ENCODE measurements at regions not wholly inside any gene's neighbourhood (a gene's known extent, or its start where the extent isn't known, plus 50 kb on each side); places are given as distances from the start of the nearest gene placed in this dataset.

GRCh38 chr5:164237486-164237885 lies 732.1 kb downstream of the MAT2B start:
- TF ChIP-seq, protein P1, sequence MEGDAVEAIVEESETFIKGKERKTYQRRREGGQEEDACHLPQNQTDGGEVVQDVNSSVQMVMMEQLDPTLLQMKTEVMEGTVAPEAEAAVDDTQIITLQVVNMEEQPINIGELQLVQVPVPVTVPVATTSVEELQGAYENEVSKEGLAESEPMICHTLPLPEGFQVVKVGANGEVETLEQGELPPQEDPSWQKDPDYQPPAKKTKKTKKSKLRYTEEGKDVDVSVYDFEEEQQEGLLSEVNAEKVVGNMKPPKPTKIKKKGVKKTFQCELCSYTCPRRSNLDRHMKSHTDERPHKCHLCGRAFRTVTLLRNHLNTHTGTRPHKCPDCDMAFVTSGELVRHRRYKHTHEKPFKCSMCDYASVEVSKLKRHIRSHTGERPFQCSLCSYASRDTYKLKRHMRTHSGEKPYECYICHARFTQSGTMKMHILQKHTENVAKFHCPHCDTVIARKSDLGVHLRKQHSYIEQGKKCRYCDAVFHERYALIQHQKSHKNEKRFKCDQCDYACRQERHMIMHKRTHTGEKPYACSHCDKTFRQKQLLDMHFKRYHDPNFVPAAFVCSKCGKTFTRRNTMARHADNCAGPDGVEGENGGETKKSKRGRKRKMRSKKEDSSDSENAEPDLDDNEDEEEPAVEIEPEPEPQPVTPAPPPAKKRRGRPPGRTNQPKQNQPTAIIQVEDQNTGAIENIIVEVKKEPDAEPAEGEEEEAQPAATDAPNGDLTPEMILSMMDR (IDR thresholded peaks at IDR 0.05) = no peak

- TF ChIP-seq, protein P1 (IDR thresholded peaks at IDR 0.05) = no peak
These were observed 748.3 kb downstream of the MAT2B start for GRCh38 chr5:164253764-164254163.

- TF ChIP-seq, protein P1 (IDR thresholded peaks at IDR 0.05) = no peak
These were observed 750.3 kb downstream of the MAT2B start for GRCh38 chr5:164255598-164256213.

GRCh38 chr5:164256351-164256750 lies 750.9 kb downstream of the MAT2B start:
- TF ChIP-seq, protein P1 (IDR thresholded peaks at IDR 0.05) = no peak

DNA sequence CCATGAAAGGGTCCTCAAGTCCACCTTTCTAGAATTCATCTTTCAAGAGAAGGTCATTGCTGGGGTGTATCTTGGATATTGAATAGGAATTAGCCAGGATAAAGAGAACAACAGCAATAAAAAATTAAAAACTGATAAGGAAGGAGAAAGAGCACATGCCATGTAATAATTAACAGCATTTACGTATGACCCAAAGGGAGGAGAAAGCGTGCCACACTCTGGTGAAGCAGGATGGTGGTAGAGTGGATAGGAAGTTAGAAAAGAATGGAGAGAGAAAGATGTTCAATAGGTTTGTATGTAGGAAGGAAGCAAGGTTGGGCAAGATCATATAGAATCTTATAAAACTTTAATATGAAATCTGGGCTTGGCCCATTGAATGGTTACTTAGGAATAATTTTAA lies 751.5 kb downstream of the MAT2B start:
- TF ChIP-seq, protein P1 (IDR thresholded peaks at IDR 0.05) = no peak

DNA sequence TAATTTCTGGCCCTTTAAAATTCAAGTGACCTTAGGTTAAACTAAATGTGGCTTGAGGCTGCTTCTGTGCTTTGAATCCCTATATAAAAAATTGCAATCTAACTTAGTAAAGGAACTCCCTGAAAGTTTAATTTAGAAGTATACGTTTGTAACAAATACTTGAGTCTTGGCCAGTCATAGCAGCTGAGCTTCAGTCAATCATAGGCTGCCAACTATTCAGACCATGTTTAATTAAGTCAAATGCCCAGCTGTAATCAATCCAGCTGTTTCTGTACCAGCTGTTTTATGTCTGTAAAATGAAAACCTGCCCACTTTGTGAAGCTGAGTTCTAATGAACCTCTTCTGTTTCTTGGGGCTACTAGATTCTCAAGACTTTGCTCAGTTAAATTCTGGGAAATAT lies 760.1 kb downstream of the MAT2B start:
- TF ChIP-seq, protein P1 (IDR thresholded peaks at IDR 0.05) = no peak

GRCh38 chr5:164266571-164266970 lies 761.2 kb downstream of the MAT2B start:
- TF ChIP-seq, protein P1 (IDR thresholded peaks at IDR 0.05) = no peak

GRCh38 chr5:164277720-164278119 lies 772.3 kb downstream of the MAT2B start:
- TF ChIP-seq, protein P1 (IDR thresholded peaks at IDR 0.05) = no peak

Measured in LNCAP (cell line).